ENCODE measurements at regions not wholly inside any gene's neighbourhood (a gene's known extent, or its start where the extent isn't known, plus 50 kb on each side); places are given as distances from the start of the nearest gene placed in this dataset.
"Not testable (repeated sequence)": the region's sequence is repeated elsewhere in the genome, so short reads cannot be mapped to it uniquely, and the experiment has no call there.

DNA sequence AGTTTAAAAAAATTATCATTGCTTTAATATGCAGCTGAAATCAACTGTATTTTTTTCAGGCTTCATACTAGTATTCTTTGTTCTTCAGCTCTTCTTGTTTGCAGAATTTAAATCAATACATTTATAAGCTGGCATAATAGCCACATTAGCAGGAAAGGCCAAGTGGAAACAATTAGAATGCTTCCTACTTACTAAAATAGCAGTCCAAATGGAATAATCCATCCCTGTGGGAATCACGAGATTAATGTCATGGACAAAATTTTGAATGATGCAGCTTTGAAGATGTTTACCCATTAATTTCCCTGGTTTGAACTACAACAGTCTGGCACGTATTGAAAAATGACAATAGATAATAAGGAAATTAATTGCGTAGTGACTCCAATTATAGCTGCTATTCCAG, 2650.8 kb downstream of the PCDH9 start:
- no peak for DNase-seq

DNA sequence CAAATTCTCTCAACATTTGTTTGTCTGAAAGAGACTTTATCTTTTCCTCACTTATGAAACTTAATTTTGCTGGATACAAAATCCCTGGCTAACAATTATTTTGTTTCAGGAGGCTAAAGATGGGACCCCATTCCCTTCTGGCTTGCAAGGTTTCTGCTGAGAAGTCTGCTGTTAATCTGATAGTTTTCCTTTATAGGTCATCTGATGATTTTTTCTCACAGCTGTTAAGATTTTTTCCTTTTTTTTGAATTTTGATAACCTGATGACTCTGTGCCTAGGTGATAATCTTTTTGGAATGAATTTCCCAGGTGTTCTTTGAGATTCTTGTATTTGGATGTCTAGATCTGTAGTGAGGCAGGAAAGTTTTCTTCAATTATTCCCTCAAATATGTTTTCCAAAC, 2661.4 kb downstream of the PCDH9 start:
- DNase-seq = no peak

DNA sequence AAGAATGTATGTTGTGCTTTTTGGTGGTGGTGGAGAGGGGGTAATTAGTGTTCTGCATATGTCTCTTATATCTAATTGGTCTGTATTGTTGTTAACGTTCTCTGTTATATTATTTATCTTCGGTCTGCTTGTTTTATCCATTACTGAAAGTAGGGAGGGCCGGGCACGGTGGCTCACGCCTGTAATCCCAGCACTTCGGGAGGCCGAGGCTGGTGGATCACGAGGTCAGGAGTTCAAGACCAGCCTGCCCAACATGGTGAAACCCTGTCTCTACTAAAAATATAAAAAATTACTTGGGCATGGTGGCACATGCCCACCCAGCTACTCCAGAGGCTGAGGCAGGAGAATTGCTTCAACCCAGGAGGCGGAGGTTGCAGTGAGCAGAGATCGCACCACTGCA, 2672.1 kb downstream of the PCDH9 start:
- not testable (repeated sequence) for DNase-seq

DNA sequence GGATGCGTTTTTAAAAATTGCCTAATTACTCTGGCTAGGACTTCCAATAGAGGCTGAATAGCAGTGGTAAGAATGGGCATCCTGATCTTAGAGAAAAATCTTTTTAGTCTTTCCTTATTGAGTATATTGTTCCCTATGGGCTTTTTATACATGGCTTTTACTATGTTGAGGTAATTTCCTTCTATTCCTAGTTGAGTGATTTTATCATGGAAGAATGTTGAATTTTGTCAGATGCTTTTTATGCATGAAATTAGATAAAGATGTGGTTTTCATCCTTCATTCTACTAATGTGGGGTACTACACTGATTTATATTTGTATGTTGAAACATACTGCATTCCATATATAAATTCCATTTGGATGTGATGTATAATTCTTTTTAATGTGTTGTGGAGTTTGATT, 2673.8 kb downstream of the PCDH9 start:
- DNase-seq = no peak

DNA sequence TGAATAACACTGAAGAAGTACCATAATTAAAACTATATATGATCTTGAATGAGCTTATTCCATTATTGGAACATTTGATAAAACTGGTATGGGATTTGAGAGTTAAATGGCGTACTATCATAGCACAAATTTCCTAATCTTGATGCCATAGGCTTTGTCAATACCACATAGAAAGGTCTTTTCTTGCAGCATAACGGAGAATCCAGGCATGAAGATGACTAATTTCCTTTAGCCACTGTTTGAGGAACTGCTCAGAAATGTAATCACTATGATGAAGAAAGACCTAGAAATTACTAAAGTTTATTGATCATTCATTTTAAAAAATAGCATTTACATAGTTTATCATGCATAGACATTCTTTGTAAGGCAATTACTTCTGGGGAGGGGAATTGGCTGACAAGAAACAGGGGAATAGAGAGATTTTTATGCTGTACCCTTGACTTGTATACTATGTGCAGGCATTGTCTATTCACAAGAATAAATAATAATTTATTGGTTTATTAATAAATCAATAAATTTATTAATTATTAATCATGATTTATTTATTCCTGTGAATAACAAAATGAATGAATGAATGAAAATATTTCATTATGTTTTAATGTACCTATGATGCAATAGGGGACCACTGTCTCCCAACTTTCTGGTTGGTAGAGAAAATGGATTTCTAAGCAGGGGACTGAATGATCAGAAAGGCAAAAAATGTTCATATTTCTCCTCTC, 2676.6 kb downstream of the PCDH9 start:
- no peak for DNase-seq

DNA sequence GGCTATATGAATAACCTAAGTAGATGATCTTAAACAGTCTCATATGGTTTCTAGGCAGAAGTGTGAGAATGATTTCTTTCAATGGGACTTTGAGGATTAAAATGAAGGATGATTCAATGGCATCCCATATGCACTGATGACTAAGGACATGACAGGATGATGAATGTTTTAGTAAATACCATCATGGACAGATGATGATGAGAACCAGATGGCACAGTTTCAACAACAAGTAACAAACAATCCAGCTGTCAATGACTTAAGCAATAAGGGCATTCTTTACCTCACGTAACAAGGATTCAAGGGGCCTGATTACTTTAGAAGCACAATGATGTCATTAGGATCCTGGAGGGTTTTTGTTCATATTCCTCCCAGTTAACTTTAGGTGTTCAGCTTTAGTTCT, 2678.4 kb downstream of the PCDH9 start:
- DNase-seq = no peak

DNA sequence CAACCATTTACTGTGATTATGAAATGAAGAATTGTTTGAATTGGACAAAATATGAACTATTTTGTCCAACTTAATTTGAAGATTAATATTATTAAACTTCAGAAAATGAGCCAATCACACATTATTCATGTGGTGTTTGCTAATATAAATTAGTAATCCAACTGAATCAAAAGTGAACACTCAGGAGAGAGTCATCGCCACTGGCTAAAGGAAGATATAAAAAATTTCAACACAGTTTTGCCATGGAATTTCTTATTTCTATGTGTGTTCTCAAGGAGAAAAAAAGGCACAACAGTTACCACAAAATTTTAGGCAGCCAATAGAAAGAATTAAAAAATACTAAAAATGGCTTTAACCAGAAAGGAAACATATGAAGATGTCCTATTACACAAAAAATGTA, 2683.8 kb downstream of the PCDH9 start:
- no peak for DNase-seq

DNA sequence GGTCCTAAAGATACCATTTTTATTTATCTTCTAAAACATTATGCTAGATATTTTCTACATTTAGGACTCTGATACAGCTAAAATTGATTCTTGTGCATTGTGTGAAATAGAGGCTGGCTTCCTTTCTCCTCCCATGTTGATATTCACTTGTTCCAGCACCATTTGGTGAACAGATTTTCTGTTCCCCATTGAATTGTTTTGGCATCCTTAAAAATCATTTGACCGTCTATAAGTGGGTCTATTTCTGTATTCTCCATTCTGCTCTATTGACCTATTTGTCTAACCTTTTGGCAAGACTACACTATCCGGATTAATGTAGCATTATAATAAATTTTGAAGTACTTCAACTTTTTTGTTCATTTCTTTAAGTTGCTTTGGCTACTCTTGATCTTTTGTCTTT, 2689.2 kb downstream of the PCDH9 start:
- DNase-seq = no peak

DNA sequence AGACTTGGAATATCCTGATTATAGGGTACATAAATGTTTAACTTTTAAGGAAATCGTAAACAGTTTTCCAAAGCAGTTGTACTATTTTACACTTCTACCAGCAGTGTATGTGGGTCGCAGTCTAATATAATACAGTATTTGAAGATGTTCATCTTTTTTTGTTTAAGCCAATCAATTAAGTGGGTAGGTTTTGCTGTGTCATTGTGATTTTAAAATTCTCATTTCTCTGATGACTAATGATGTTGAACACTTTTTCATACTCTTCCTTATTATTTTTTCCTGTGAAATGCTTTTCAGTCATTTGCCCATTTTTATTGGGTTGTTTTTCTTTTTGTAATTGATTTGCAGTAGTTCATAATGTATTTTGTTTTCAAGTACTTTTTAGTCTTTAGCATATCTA, 2689.7 kb downstream of the PCDH9 start:
- DNase-seq = no peak

DNA sequence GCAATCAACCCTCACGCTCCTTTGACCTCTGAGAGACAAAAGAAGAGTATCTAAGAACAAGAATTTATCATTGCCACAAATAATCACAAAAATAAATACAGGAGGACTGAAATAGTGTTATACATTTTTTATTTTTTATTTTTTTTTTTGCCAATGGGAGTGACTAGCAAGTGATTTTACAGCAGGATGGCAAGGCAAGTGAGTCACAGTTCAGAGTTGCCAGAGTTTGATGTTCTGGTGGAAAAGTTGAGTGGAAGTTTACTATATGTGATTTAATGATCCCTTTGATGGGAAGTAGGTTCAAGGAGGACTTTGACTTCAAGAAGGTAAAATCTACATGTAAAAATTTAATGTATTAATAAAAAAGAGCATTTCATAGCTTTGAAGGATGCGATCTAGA, 2691.4 kb downstream of the PCDH9 start:
- no peak for DNase-seq

DNA sequence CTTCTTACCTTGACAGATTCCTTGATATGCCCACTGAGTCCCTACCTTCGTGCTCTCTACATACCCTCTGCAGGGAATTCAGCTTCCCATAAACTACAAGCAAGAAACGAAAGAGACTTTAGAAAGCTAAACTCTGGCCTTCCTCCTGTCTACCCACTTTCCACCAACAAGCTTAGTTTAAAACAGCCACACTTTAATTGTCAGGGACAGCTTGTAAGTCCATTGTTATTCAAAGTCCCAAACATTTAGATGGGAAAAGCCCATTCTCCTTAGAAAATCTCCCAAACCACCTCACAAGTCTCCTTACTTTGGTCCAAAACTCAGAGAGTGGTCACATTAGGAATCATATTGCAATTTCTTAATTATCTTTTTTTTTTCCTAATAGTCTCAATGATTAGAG, 2695.8 kb downstream of the PCDH9 start:
- DNase-seq = no peak

DNA sequence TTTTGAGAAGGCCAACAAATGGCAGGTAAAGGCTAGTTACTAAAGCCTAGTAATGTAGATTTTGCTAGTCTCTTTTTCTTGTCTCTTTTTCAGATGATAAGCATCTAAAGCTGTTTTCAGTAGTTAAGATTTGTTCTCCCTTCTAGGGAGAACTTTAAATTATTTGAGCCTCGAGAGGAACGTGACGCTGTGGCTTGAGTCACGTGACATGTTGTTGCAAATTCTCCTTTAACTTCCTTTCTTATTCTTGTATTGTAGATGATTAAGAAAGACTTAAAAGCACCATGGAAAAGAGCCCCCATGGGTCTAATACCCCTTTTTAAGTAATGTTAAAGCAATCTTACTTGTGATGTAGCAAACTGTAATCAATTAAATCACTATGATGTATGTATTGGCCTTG, 2698.7 kb downstream of the PCDH9 start:
- DNase-seq = no peak

DNA sequence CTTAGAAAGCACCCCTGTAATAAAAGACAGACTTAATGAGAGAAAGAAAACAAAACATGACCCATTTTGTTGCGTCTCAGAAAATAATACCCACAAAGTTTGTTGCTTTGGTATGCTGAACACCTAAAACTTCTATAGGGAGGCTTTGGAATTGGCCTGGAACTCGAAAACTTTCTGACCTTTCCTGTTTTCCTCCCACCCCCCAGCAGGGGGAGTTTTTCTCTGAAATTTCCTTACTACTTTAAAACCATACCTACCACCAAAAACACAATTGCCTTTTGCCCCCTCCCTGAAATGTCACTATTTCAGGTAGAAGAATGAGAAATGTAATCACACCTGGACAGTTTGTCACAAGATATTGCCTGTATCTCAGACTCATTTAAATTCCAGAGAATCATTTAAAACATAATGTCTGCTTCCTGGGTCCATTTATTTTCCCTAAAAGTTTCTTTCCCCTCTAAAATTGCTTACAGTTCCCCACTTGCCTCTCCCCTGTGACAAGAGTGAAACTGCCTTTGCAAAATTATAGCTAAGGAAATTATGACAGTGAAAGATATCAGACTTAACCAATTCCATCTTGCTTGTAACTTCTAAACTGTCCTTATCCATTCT, 2700.2 kb downstream of the PCDH9 start:
- DNase-seq = no peak

DNA sequence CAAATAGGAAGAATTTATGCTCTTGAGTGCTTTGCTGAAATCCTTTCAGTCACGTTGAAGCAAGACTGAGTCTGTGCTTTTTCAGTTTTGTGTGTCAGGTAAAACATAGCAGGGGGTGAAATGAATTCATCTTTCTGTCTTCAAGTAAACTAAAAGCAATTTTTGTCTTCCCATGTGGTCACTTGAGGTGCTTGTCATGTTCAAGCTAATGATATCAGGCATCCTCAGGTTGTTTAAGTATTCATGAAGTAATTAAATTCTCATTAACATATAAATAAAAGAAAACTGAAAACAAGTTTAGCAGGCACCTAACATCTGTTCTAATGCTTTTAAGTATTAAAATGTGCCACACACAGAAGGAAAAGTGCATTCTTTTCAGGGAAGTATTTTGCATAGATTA, 2701.3 kb downstream of the PCDH9 start:
- no peak for DNase-seq

DNA sequence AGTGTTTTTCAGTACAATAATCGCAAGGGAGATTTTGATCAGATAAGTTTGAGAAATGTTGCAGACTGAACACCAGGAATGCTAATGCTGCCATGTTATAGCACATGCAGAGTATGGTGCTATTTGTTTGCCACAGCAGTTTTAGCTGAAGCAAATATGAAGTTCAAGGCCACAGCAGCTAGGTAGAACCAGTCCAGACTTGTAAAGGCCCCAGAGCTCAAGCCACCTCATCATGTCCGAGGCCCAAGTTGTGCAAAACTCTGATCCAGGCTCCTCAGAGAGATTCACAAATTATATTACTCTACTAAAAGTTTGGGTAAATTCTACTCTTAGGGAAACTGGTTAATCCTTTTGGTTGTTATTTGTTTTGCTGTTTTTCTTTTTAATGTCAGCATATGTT, 2702.6 kb downstream of the PCDH9 start:
- no peak for DNase-seq

DNA sequence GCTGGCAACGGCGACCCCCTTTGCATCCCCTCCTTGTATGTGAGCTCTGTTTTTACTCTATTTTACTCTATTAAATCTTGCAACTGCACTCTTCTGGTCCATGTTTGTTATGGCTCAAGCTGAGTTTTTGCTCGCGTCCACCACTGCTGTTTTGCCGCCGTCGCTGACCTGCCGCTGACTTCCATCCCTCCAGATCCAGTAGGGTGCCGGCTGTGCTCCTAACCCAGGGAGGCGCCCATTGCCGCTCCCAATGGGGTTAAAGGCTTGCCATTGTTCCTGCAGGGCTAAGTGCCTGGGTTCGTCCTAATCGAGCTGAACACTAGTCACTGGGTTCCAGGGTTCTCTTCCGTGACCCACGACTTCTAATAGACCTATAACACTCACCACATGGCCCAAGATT, 2704.4 kb downstream of the PCDH9 start:
- DNase-seq = no peak

DNA sequence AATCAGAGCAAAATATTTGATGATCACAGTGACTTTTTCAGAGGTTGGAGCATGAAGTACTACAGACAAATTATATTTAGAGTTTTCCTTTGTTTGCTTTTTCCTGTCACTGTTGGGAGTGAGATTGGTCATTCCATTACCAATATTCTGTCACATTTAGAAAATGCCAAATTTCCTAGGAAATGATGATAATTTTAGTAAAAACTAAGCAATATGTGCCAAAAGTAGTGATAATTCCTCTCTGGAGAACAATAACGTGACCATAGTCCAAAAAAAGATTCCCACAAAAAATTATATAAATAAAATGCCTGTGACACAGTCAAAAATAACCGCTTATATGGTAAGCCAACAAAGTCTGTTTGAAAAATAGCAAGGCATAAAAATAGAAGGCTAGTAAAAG, 2719.4 kb downstream of the PCDH9 start:
- no peak for DNase-seq

DNA sequence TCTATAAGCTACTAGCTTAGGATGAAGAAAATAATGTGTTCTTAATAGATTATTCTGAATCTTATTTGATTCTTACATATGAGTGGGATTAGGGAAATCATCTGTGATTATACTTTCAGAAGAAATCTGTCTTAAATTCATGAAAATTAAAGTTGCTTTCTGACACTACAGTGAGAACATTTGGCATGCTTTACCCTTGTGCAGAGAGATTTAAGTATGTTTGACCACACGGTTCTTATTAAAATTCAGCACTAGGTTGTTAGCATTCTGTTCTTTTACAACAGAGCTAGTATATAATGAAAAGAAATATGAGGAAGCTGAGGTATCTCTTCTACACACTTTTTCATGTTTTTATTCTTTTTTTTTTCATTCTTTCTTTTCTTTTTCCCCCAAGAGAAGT, 2723.9 kb downstream of the PCDH9 start:
- no peak for DNase-seq

DNA sequence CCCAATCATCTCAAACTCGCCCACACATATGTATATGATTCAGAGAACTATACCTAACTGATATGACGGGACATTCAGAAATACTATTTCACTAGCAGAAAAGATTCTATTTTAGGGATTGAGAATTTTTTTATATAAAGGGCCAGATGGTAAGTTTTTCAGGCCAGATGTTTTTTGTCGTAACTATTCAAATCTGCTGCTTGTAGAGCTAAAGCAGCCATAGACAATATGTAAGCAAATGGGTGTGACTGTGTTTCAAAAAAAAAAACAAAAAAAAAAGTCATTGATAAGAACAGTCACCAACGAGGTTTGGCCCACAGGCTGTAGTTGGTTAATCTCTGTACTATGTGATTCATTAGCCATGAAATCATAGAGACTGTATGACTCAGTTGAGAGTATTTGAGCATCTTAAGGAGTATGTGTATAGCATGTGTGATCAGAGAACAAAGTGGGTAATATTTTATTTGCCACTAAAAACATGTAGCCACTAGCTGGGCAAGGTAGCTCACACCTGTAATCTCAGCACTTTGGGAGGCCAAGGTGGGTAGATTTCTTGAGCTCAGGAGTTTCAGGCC, 2724.7 kb downstream of the PCDH9 start:
- DNase-seq = no peak

DNA sequence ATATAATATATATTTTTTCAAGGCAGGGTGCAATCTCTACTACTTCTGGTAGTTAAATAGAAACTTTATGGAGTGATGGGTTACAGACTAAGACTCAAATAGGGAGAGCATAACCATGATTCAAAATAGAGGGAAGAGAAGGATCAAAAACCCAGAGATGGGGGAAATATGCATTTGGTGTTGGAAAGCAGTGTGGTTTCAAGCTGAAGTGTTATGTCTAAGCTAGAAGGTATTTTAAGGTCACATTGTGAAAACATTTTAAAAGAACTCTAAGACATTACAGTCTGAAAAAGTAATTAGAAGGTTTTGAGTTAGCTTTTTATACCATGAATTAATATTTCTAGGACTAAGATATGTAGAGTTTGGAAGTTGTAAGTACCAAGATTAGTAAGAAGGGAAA, 2741.4 kb downstream of the PCDH9 start:
- no peak for DNase-seq

DNA sequence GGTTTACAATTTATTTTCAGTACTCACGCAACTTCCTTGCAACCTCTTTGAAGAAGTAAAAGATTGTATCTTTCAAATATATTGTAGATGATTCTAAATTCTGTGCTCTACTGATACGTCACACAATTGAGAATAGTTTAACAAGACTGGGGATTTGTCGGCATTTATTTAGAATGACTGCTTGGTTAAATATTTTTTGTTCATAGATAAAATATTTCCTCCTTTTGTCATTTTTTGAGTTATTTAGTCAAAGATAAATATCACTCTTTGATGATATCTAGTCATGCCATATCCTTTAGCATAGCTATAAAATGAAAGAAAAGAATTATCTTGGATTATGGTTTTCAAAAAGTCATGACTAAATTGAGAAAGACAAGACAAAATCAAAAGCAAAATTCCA, 2747.8 kb downstream of the PCDH9 start:
- no peak for DNase-seq

DNA sequence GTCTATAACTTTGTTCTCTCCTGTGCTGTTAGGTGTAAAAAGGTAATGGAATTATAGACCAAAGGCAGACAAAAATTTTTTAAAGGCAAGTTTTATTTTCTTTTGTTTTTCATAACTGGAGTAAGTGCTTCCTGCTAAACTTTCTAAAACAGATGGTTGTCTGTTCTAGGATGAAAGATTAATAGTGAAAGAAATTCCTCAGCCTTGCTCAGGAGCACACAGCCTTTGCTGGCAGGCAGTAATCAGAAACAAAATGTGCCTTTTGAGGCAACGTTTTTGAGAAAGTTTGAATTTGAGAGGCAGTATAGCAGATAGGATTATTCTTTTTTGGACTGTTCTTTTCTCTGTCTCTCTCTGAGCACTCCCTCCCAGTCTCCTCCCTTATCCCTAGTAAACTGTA, 2749.5 kb downstream of the PCDH9 start:
- DNase-seq = no peak

DNA sequence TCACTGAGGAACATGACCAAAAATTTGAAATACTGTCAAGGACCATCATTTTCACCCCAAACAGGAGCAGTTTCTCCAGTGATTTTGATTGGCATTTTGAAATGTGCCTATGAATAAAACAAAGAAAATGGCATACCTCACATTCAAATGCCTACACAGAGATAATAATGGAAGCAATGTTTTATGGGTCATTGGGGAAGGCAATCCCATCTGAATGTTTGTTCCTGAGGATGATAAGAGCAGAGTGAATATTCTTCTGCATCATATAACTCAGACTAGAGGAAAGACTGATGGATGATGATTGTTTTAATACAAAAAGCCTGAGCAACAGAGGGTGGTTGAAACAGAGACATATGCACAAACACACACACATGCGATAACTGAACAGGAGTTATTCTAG, 2749.9 kb downstream of the PCDH9 start:
- DNase-seq = no peak

DNA sequence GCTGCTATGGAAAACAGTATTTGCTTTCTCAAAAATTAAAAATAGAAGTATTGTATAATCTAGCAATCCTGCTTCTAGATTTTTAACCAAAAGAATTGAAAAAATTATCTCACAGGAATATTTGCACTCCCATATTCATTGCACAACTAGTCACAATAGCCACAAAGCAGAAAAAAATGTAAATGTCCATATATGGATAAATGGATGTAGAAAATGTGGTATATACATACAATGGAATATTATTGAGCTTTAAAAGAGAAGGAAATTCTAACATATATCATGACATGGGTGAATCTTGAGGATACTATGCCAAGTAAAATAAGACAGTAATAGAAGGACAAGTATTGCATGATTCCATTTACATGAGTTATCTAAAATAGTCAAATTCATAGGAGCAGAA, 2753.0 kb downstream of the PCDH9 start:
- no peak for DNase-seq

DNA sequence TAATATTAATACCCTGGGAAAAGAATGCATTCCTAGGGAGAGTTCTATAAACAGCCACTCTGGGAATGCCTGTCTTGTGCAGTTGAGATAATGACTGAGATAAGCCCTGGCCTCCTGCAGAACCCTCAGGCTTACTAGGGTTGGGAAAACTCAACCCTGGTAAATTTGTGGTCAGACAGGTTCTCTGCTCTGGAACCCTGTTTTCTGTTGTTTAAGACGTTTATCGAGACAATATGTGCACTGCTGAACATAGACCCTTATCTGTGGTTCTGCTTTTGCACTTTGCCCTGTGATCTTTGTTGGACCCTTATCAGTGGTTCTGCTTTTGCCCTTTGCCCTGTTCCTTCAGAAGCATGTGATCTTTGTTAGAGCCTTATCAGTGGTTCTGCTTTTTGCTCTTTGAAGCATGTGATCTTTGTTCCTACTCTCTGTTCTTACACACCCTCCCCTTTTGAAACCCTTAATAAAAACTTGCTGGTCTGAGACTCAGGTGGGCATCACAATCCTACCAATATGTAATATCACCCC, 2754.0 kb downstream of the PCDH9 start:
- not testable (repeated sequence) for DNase-seq
